Panc1 (cell line): ENCODE measurements at regions not wholly inside any gene's neighbourhood (a gene's known extent, or its start where the extent isn't known, plus 50 kb on each side); places are given as distances from the start of the nearest gene placed in this dataset.

Experiments used
- POLR2AphosphoS5 ChIP-seq: IDR thresholded peaks from 2 replicates; pipeline ENCODE4 v1.6.1; 2012; ENCODE audit warnings: mild to moderate bottlenecking, low read depth, low read length, moderate library complexity
- SIN3A ChIP-seq: IDR thresholded peaks from 2 replicates; pipeline ENCODE4 v1.6.1; 2012; ENCODE audit warnings: low read depth, mild to moderate bottlenecking, low read length, moderate library complexity, borderline replicate concordance; ENCODE audit not compliant: insufficient read depth
- TCF7L2 ChIP-seq: IDR thresholded peaks from 2 replicates; pipeline ENCODE4 v1.6.1; 2011; ENCODE audit warnings: mild to moderate bottlenecking, low read depth, low read length, inconsistent platforms
- TF ChIP-seq, protein P1 (sequence below): fragments of 450-650 bp; IDR thresholded peaks from 2 replicates; pipeline ENCODE4 v1.5.1; 2017; ENCODE audit warnings: mild to moderate bottlenecking

DNA sequence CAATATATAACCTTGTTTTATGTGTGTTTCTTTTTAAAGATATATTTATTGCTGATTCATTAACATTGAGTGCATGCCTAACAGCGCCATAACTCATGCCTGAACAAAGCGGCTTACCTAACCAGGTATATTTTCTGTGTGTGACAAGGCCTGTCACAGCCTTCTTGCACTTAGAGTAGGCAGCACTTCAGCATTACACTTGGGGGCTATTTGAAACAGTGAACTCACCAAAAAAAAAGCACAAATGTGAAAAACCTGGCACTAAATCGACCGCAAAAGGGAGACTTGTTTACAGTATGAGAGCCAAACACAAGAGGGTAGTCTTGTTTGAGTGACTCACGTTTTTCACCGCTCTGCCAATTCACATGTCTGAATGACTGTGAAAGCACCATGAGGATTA lies 111.7 kb downstream of the DISP1 start:
- TF ChIP-seq, protein P1, sequence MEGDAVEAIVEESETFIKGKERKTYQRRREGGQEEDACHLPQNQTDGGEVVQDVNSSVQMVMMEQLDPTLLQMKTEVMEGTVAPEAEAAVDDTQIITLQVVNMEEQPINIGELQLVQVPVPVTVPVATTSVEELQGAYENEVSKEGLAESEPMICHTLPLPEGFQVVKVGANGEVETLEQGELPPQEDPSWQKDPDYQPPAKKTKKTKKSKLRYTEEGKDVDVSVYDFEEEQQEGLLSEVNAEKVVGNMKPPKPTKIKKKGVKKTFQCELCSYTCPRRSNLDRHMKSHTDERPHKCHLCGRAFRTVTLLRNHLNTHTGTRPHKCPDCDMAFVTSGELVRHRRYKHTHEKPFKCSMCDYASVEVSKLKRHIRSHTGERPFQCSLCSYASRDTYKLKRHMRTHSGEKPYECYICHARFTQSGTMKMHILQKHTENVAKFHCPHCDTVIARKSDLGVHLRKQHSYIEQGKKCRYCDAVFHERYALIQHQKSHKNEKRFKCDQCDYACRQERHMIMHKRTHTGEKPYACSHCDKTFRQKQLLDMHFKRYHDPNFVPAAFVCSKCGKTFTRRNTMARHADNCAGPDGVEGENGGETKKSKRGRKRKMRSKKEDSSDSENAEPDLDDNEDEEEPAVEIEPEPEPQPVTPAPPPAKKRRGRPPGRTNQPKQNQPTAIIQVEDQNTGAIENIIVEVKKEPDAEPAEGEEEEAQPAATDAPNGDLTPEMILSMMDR: no peak
- TF ChIP-seq TCF7L2 (no peak), POLR2AphosphoS5 (no peak), SIN3A (no peak)
